Stimulated activated CD8-positive, alpha-beta memory T cell treated with anti-CD3 and anti-CD28 coated beads, Interleukin-15, amount 100 ng/mL, for 48 hours (primary cell): ENCODE measurements at regions not wholly inside any gene's neighbourhood (a gene's known extent, or its start where the extent isn't known, plus 50 kb on each side); places are given as distances from the start of the nearest gene placed in this dataset.
"Not testable (repeated sequence)": the region's sequence is repeated elsewhere in the genome, so short reads cannot be mapped to it uniquely, and the experiment has no call there.

ENCODE experiments used
- DNase-seq, 2 donors: peaks; one replicate each; pipeline ENCODE4 v3.0.0-alpha.2; 2020; ENCODE audit warnings: low read depth in 2 of 2

- no peak for DNase-seq
Observed at GRCh38 chr10:3969876-3970666, 185.1 kb upstream of the KLF6 start.

GRCh38 chr10:3968727-3969126 lies 183.7 kb upstream of the KLF6 start:
- no peak for DNase-seq

GRCh38 chr10:3964516-3964915 lies 179.5 kb upstream of the KLF6 start:
- DNase-seq = no peak

GRCh38 chr10:3963191-3963673 lies 178.2 kb upstream of the KLF6 start:
- no peak for DNase-seq

- DNase-seq = peak in 1 of 2 donors; percentile 28
Observed at GRCh38 chr10:3961082-3961481, 176.1 kb upstream of the KLF6 start.

GRCh38 chr10:3960496-3960895 lies 175.5 kb upstream of the KLF6 start:
- DNase-seq = no peak

GRCh38 chr10:3959370-3960325 lies 174.6 kb upstream of the KLF6 start:
- DNase-seq = no peak

- no peak for DNase-seq
Observed at GRCh38 chr10:3958472-3958996, 173.5 kb upstream of the KLF6 start.

- DNase-seq = no peak
Observed at GRCh38 chr10:3955955-3956617, 171.1 kb upstream of the KLF6 start.

GRCh38 chr10:3955493-3955892 lies 170.5 kb upstream of the KLF6 start:
- DNase-seq = no peak

GRCh38 chr10:3954615-3955014 lies 169.6 kb upstream of the KLF6 start:
- no peak for DNase-seq

- not testable (repeated sequence) for DNase-seq
Observed at GRCh38 chr10:3954007-3954406, 169.0 kb upstream of the KLF6 start.

- DNase-seq = no peak
Observed at GRCh38 chr10:3951993-3952392, 167.0 kb upstream of the KLF6 start.

GRCh38 chr10:3950676-3951275 lies 165.8 kb upstream of the KLF6 start:
- DNase-seq = no peak

- no peak for DNase-seq
Observed at GRCh38 chr10:3949711-3950110, 164.7 kb upstream of the KLF6 start.

- DNase-seq = peak; percentile 56 to 66
Observed at GRCh38 chr10:3948843-3949242, 163.8 kb upstream of the KLF6 start.

GRCh38 chr10:3946234-3947229 lies 161.5 kb upstream of the KLF6 start:
- no peak for DNase-seq

GRCh38 chr10:3945026-3945425 lies 160.0 kb upstream of the KLF6 start:
- DNase-seq = no peak

GRCh38 chr10:3944591-3944990 lies 159.6 kb upstream of the KLF6 start:
- DNase-seq = no peak

- no peak for DNase-seq
Observed at GRCh38 chr10:3943695-3944257, 158.8 kb upstream of the KLF6 start.
